ENCODE measurements at regions not wholly inside any gene's neighbourhood (a gene's known extent, or its start where the extent isn't known, plus 50 kb on each side); places are given as distances from the start of the nearest gene placed in this dataset.
A peak's percentile ranks its signal among the peaks of the same experiment; 100 is the strongest.
"Not testable (repeated sequence)": the region's sequence is repeated elsewhere in the genome, so short reads cannot be mapped to it uniquely, and the experiment has no call there.

DNA sequence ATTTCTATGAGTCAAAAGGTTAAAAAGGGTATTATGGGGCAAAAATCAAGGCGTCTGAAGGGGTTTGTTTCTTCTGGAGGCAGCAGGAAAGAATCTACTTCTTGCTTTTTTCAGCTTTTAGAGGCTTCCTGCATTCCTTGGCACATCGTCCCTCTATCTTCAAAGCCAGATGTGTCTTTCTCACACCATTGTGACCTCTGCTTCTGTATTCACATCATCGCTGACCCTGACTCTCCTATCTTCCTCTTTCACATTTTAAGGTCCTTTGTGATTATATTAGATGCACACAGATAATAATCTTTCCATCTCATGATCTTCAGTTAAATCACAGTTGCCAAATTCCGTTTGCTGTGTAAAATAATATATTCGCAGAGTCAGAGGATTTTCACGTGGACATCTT lies 112.7 kb downstream of the PPP4R3C start:
- DNase-seq, result no peak
- no peaks in the 10 kb centered on the region for H3K36me3 ChIP-seq (ENCODE audit: low read depth)
- no peaks in the 10 kb centered on the region for H3K4me1 ChIP-seq (ENCODE audit: low read depth)
- no peaks in the 10 kb centered on the region for H3K9me3 ChIP-seq
- H3K4me3 ChIP-seq, result no peak overlapping the region
- TF ChIP-seq, protein P1, sequence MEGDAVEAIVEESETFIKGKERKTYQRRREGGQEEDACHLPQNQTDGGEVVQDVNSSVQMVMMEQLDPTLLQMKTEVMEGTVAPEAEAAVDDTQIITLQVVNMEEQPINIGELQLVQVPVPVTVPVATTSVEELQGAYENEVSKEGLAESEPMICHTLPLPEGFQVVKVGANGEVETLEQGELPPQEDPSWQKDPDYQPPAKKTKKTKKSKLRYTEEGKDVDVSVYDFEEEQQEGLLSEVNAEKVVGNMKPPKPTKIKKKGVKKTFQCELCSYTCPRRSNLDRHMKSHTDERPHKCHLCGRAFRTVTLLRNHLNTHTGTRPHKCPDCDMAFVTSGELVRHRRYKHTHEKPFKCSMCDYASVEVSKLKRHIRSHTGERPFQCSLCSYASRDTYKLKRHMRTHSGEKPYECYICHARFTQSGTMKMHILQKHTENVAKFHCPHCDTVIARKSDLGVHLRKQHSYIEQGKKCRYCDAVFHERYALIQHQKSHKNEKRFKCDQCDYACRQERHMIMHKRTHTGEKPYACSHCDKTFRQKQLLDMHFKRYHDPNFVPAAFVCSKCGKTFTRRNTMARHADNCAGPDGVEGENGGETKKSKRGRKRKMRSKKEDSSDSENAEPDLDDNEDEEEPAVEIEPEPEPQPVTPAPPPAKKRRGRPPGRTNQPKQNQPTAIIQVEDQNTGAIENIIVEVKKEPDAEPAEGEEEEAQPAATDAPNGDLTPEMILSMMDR (IDR thresholded peaks at IDR 0.05), result no peak
- no peak for ATAC-seq
- intact Hi-C loops (cut with DNase I, micrococcal nuclease), result no loop called here

GRCh38 chrX:27336466-27337091 lies 126.6 kb downstream of the PPP4R3C start:
- intact Hi-C loops (cut with DNase I, micrococcal nuclease), result no loop called here
- no peaks in the 10 kb centered on the region for H3K9me3 ChIP-seq
- TF ChIP-seq, protein P1 (IDR thresholded peaks at IDR 0.05), result peak; percentile 36
- DNase-seq (peak in 2 of 3 donors; percentile 21 to 29), ATAC-seq (peak; percentile 62)
- no peaks in the 10 kb centered on the region for H3K36me3 ChIP-seq (ENCODE audit: low read depth)
- no peaks in the 10 kb centered on the region for H3K4me1 ChIP-seq (ENCODE audit: low read depth)
- H3K4me3 ChIP-seq, result no peak overlapping the region

GRCh38 chrX:27321632-27322031 lies 141.5 kb downstream of the PPP4R3C start:
- no peaks in the 10 kb centered on the region for H3K4me1 ChIP-seq (ENCODE audit: low read depth)
- DNase-seq, result no peak
- H3K9me3 ChIP-seq, result no peaks in the 10 kb centered on the region
- intact Hi-C loops (cut with DNase I, micrococcal nuclease), result no loop called here
- TF ChIP-seq, protein P1 (IDR thresholded peaks at IDR 0.05), result no peak
- no peaks in the 10 kb centered on the region for H3K36me3 ChIP-seq (ENCODE audit: low read depth)
- H3K4me3 ChIP-seq, result no peak overlapping the region
- ATAC-seq, result no peak

- Histone ChIP-seq H3K4me1 (ENCODE audit: low read depth) (no peaks in the 10 kb centered on the region), H3K9me3 (no peaks in the 10 kb centered on the region), H3K36me3 (ENCODE audit: low read depth) (no peaks in the 10 kb centered on the region), H3K4me3 (no peak overlapping the region)
- ATAC-seq (no peak), DNase-seq (no peak)
- intact Hi-C loops (cut with DNase I, micrococcal nuclease), result no loop called here
- TF ChIP-seq, protein P1 (IDR thresholded peaks at IDR 0.05), result no peak
Observed at GRCh38 chrX:27309406-27309805, 153.7 kb downstream of the PPP4R3C start.

GRCh38 chrX:27307546-27307945 lies 155.6 kb downstream of the PPP4R3C start:
- TF ChIP-seq, protein P1 (IDR thresholded peaks at IDR 0.05), result no peak
- intact Hi-C loops (cut with DNase I, micrococcal nuclease), result no loop called here
- ATAC-seq (no peak), DNase-seq (no peak)
- H3K36me3 ChIP-seq (ENCODE audit: low read depth), result no peaks in the 10 kb centered on the region
- no peak overlapping the region for H3K4me3 ChIP-seq
- H3K9me3 ChIP-seq, result no peaks in the 10 kb centered on the region
- H3K4me1 ChIP-seq (ENCODE audit: low read depth), result no peaks in the 10 kb centered on the region

DNA sequence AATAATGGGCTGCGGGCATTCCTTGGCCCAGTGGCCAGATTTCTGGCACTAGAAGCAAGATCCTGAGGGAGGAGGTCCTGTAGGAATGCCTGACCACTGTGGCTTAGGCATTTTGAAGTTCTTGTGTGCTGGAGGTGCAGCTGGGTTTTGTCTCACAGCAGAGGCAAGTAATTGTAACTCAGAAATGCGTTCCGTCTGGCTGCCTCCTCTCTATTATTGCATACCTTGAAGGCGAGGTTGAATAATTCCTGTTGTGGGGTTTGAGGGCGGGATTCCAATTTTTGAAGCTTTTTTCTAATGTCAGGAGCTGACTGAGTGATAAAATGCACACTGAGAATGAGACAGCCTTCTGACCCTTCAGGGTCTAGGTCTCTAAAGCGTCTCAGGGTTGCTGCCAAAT lies 170.6 kb downstream of the PPP4R3C start:
- DNase-seq; H3K9me3 ChIP-seq; H3K36me3 ChIP-seq (ENCODE audit: low read depth); intact Hi-C loops (cut with DNase I, micrococcal nuclease); ATAC-seq; H3K4me1 ChIP-seq (ENCODE audit: low read depth); H3K4me3 ChIP-seq: not testable (repeated sequence)
